GM21786 (cell line): ENCODE measurements at regions not wholly inside any gene's neighbourhood (a gene's known extent, or its start where the extent isn't known, plus 50 kb on each side); places are given as distances from the start of the nearest gene placed in this dataset.
"Not testable (repeated sequence)": the region's sequence is repeated elsewhere in the genome, so short reads cannot be mapped to it uniquely, and the experiment has no call there.

Experiments
- ATAC-seq: cut with Tn5 transposase; IDR thresholded peaks from one replicate; pipeline ENCODE4 v1.9.1; 2021; ENCODE audit not compliant: unreplicated experiment

GRCh38 chr6:168943231-168943905, 310.3 kb downstream of the THBS2 start:
- ATAC-seq, result no peak

DNA sequence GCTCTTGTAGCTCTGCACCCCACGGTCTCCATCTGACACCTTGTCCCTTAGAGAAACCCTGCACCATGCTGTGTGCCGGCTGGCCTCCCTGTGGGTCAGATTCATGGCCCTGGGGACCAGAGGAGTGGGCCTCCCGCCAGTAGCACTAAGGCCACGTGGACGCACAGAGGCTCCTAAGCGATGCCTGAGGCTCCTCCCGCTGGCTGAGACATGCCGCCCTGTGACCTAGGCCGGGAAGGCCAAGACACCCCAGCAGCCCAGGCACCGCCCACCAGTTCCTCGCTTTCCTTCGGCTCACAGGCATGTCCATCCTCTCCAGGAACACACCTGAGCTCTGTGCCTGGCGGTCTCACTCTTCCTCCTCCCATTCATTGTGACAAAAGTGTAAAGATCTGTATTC, 311.0 kb downstream of the THBS2 start:
- ATAC-seq, result no peak

GRCh38 chr6:168941036-168941435, 312.6 kb downstream of the THBS2 start:
- ATAC-seq, result no peak

DNA sequence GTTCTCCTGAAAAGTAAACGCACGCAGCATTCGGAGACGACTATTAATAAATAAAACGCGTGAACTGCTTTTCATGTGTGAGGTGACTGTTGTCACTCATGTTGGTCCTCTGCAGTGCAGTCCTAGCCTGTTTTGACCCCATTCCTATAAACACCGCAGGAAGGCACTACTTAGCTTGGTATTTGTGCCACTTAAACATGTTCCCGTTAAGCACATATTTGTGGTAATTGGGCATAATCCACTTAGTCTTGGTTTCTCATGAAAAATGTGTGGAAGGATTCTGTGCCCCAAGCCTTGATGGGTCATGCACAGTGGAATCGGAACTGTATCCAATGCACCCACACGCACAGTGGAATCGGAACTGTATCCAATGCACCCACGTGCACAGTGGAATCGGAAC, 313.9 kb downstream of the THBS2 start:
- no peak for ATAC-seq

GRCh38 chr6:168939041-168939440, 314.6 kb downstream of the THBS2 start:
- ATAC-seq, result no peak

DNA sequence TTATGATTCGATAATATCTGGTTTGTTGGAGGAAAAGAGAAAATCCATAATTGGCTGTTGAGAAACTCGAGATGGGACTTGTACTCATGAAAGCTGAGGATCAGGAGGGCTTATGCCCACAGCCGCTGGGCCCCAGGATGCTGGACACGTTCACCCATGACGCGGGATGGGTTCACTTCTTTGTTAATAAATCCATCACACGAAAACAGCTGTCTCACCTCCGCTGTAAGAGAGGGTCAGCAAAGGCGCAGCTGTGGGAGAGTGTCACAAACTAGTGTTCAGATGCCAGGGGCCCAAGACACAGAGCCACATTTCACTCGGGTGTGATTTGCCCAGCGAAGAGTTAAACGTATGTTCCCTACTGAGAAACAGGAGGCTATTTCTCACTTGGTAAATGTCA, 315.1 kb downstream of the THBS2 start:
- ATAC-seq, result no peak

DNA sequence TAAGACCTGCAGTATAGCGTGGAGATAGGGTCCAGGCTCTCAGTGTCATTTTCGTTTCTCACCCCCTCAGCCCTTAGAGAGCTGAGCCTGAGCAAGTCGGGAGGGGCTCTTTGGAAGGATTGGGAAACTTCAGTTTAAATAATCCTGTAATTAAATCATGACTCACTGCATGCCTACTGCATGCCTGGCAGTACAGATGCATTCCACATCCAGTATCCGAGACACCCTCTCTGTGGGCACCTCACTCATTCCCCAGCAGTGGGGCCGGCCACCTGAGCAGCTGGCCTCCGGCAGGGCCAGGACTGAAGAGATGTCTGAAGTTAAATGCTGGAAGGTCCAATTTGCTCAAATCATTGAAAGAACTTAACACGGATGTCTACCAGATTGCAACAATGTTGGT, 316.6 kb downstream of the THBS2 start:
- no peak for ATAC-seq

GRCh38 chr6:168935628-168936010, 318.0 kb downstream of the THBS2 start:
- ATAC-seq, result no peak

- ATAC-seq, result no peak
These were observed 318.7 kb downstream of the THBS2 start for GRCh38 chr6:168934660-168935627.

- not testable (repeated sequence) for ATAC-seq
These were observed 321.5 kb downstream of the THBS2 start for GRCh38 chr6:168932171-168932570.

DNA sequence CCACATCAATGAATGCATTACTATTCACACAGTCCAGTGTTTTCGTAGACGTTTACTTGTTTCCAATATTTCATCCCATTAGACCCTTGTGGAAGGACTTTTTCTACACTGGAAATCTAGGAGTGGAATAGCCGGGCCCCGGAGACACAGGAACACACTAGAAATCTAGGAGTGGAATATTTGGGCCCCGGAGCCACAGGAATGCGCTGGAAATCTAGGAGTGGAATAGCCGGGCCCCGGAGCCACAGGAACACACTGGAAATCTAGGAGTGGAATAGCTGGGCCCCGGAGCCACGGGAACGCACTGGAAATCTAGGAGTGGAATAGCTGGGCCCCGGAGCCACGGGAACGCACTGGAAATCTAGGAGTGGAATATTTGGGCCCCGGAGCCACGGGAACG, 322.6 kb downstream of the THBS2 start:
- not testable (repeated sequence) for ATAC-seq

DNA sequence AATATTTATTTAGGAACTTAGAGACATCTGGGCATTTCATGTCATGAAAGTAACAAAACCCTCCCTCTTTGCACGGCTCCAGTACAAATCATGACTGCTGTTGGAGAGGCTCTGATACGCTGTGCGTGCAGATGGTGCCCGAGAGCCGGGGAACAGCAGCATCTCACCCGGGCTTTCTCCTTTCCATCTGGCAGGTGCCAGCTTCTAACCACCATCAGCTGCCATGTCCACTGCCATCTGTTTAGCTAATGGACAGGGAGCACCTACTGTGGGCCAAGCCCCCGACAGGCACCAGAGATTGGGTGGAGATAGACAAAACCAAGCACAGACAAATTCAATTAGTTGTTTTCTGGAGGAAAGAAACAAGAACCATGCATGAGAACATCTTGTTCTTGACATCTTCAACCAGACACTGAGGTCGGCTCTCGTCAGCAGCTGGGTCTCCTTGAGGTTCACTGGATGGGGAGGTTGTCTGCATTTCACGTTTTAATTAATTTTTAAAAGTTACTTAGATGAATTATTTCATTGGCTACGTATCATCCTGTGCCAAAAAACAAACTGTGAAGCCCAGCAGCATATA, 323.7 kb downstream of the THBS2 start:
- no peak for ATAC-seq

DNA sequence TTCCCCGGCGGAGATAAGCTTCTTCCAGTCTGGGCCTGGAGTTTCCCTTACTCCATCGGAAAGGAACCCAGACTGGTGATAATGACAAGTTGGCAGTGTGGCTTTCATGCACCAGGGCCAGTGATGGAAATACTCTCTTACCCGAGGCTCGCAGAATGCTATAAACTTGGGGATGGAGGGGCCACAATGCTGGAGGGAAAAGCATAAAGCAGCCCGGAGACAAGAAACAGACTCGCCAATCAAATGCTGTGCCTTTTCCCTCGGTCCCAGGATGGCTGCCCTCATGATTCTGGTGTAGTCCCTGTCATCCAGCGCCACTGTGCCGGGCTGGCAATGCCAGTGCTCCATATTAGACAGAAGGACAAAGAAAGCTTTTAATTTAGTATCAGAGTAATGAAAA, 325.6 kb downstream of the THBS2 start:
- no peak for ATAC-seq

DNA sequence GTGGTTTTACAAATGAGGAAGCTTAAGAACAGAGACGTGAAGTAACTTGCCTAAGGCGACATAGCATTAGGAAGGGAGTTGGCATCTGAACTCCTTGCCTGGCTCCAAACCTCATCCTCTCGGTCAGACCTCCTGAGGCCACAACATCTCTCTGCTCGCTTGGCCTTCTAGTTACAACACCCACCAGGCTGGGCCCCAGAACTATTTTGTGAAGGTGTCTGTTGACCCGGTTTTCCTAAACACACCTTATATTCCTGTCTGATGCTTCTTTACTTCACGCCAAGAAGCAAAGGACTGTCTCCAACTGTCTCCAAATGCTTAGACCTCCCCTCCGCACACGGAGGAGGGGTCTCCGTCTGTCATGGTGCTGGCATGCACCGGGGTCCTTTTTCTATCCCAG, 326.6 kb downstream of the THBS2 start:
- no peak for ATAC-seq

- ATAC-seq, result no peak
These were observed 327.3 kb downstream of the THBS2 start for GRCh38 chr6:168926306-168926705.

DNA sequence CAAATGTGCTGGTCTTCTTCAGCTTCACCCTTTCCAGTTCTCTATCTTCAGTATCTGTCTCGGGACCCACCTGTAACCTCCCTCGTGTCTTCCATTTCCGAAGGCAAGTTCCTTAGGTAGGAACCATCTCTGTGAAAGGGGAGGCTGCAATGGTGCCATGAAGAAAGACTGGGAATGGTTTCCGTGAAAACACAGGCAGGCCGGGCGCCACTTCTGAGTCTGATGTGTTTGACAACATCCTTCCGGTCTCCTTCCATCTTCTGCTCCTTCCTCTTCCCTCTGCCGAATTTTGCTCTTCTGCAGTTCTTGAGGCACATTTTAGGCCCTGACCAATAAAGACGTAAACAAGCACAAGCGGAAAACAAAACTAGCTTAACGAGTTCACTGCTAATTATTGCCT, 328.0 kb downstream of the THBS2 start:
- no peak for ATAC-seq

- no peak for ATAC-seq
These were observed 330.5 kb downstream of the THBS2 start for GRCh38 chr6:168923171-168923570.

DNA sequence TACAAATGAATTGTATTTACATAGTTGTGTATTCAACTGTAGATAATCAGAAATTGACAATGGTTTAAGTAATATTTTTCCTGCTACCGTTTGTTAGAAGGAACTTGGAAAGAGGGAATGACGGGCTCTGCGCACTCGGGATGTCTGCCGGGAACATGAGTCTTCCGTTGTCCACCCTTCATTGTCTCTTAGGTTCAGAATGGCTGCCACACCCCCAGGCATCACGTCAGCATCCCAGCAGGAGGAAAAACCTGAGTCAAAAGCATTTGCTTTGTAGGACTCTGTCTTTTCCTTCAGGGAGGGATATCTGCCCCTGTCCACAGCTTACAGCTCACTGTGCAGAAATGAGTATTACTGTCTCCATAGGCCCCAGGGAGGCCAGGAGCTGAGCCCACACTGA, 331.2 kb downstream of the THBS2 start:
- no peak for ATAC-seq

DNA sequence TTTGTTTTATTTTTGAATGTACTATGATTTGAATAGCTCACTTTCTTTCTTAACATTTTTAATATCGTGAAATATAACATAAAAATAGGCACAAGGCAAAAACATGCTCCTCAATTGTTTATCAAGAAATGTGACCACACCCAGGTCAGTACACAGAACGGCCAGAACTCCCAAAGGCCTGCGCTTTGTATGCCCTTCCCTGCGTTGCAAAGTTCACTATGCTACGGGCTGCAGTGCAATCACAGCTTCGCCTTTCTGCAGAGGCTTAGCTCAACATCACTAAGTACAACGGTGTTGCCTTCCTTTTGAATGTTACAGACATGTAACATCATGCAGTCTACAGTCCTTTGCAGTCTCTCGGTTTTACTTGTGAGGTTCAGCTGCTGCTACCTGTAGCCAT, 333.4 kb downstream of the THBS2 start:
- no peak for ATAC-seq

- no peak for ATAC-seq
These were observed 334.0 kb downstream of the THBS2 start for GRCh38 chr6:168919470-168920179.

DNA sequence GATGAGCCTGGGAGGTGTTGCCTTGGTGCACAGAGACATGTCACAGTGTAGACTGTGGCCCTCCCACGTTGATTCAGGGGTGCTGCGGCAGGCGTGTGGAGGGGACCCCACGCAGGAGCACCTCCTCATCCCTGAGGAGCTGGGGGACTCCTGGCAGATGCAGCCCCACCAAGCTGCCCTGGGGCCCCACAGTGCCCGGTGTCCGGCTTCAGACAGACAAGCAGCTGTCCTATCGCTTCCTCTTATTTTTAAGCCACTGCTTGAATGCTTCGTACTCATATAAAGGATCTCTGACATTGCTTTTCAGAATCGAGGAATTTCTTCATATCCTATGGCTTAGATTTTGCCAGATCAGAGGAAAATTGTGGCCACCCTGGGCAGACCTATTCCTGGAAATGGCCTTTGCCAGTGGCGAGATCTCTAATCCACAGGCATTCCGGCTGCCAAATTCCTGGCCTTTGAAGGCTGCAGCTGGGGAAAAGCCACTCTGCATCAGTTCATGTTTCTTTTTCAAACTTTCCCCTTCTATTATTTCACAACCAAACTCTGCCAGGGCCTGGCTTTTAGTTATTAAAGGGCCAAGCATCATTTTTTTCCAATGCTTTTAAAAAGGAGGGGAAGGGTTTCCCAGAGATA, 337.0 kb downstream of the THBS2 start:
- ATAC-seq, result no peak
